AG08395 (cell line): ENCODE measurements at regions not wholly inside any gene's neighbourhood (a gene's known extent, or its start where the extent isn't known, plus 50 kb on each side); places are given as distances from the start of the nearest gene placed in this dataset.

ENCODE experiments used
- DNase-seq: peaks from one replicate; pipeline ENCODE4 v3.0.0; 2012; ENCODE audit warnings: mixed read lengths, low spot score

GRCh38 chr2:80856227-80856626, 551.7 kb upstream of the LRRTM1 start:
- no peak for DNase-seq

GRCh38 chr2:80854831-80855230, 550.3 kb upstream of the LRRTM1 start:
- DNase-seq: no peak

- no peak for DNase-seq
These were observed 548.2 kb upstream of the LRRTM1 start for GRCh38 chr2:80852808-80853139.

- DNase-seq: no peak
These were observed 547.7 kb upstream of the LRRTM1 start for GRCh38 chr2:80852079-80852807.

GRCh38 chr2:80830891-80831290, 526.3 kb upstream of the LRRTM1 start:
- no peak for DNase-seq

GRCh38 chr2:80822999-80823398, 518.4 kb upstream of the LRRTM1 start:
- DNase-seq: no peak

- DNase-seq: no peak
These were observed 510.7 kb upstream of the LRRTM1 start for GRCh38 chr2:80815259-80815658.

GRCh38 chr2:80786584-80786983, 482.0 kb upstream of the LRRTM1 start:
- no peak for DNase-seq

- DNase-seq: no peak
These were observed 474.2 kb upstream of the LRRTM1 start for GRCh38 chr2:80778704-80779103.

- no peak for DNase-seq
These were observed 444.0 kb upstream of the LRRTM1 start for GRCh38 chr2:80748592-80748991.

- DNase-seq: no peak
These were observed 432.5 kb upstream of the LRRTM1 start for GRCh38 chr2:80737047-80737446.

- no peak for DNase-seq
These were observed 420.4 kb upstream of the LRRTM1 start for GRCh38 chr2:80725001-80725400.

GRCh38 chr2:80722803-80723202, 418.3 kb upstream of the LRRTM1 start:
- DNase-seq: no peak

GRCh38 chr2:80719607-80720006, 415.1 kb upstream of the LRRTM1 start:
- no peak for DNase-seq

- no peak for DNase-seq
These were observed 410.9 kb upstream of the LRRTM1 start for GRCh38 chr2:80715433-80715832.

- DNase-seq: no peak
These were observed 407.4 kb upstream of the LRRTM1 start for GRCh38 chr2:80711915-80712314.

- DNase-seq: no peak
These were observed 402.4 kb upstream of the LRRTM1 start for GRCh38 chr2:80706951-80707350.

- DNase-seq: no peak
These were observed 402.0 kb upstream of the LRRTM1 start for GRCh38 chr2:80706541-80706940.

- no peak for DNase-seq
These were observed 399.0 kb upstream of the LRRTM1 start for GRCh38 chr2:80703532-80703931.

GRCh38 chr2:80700961-80701360, 396.4 kb upstream of the LRRTM1 start:
- DNase-seq: no peak
